Ectodermal cell (in vitro differentiated cells): ENCODE measurements at regions not wholly inside any gene's neighbourhood (a gene's known extent, or its start where the extent isn't known, plus 50 kb on each side); places are given as distances from the start of the nearest gene placed in this dataset.

ENCODE experiments used
- H3K27ac ChIP-seq: 2 replicates; pipeline ENCODE4 v1.7.0; 2013; ENCODE audit warnings: mild to moderate bottlenecking, low read depth, low read length; ENCODE audit not compliant: insufficient read depth, poor library complexity, severe bottlenecking
- H3K27me3 ChIP-seq: 2 replicates; pipeline ENCODE4 v1.7.0; 2013; ENCODE audit warnings: mild to moderate bottlenecking, low read length; ENCODE audit not compliant: insufficient read depth, control insufficient read depth, poor library complexity, severe bottlenecking
- H3K36me3 ChIP-seq: one replicate; pipeline ENCODE4 v1.7.0; 2013; ENCODE audit warnings: low read length; ENCODE audit not compliant: control insufficient read depth, insufficient read depth
- H3K4me1 ChIP-seq: one replicate; pipeline ENCODE4 v1.7.0; 2013; ENCODE audit warnings: low read length; ENCODE audit not compliant: control insufficient read depth, insufficient read depth
- H3K4me3 ChIP-seq: 2 replicates; pipeline ENCODE4 v1.7.0; 2013; ENCODE audit warnings: low read depth, low read length, control low read depth; ENCODE audit not compliant: insufficient read depth
- H3K9me3 ChIP-seq: 2 replicates; pipeline ENCODE4 v1.7.0; 2013; ENCODE audit warnings: mild to moderate bottlenecking, low read length, moderate library complexity; ENCODE audit not compliant: control insufficient read depth
- WGBS, 2 experiments: methylation state at CpG; one replicate each; pipeline ENCODE4 v1.1.7; 2013; ENCODE audit warnings: missing lambda C conversion rate in 2 of 2; 5-methylcytosine and 5-hydroxymethylcytosine counted together

- no peaks in the 10 kb centered on the region for H3K27me3 ChIP-seq
- WGBS, 2 experiments, result 91 to 92% methylated on average over 4 of the region's 4 CpGs
- no peaks in the 10 kb centered on the region for H3K4me1 ChIP-seq
- H3K9me3 ChIP-seq, result no peaks in the 10 kb centered on the region
- no peak overlapping the region for H3K27ac ChIP-seq
- no peak overlapping the region for H3K4me3 ChIP-seq
- H3K36me3 ChIP-seq, result no peaks in the 10 kb centered on the region
These were observed 274.3 kb upstream of the DMRT1 start for GRCh38 chr9:567128-567746.

GRCh38 chr9:567747-568305, 273.7 kb upstream of the DMRT1 start:
- Histone ChIP-seq H3K27me3 (no peaks in the 10 kb centered on the region), H3K4me3 (no peak overlapping the region), H3K4me1 (no peaks in the 10 kb centered on the region), H3K9me3 (no peaks in the 10 kb centered on the region), H3K36me3 (no peaks in the 10 kb centered on the region), H3K27ac (no peak overlapping the region)
- 93 to 94% methylated on average over 2 to 3 of the region's 3 CpGs for WGBS, 2 experiments

GRCh38 chr9:569296-569695, 272.2 kb upstream of the DMRT1 start:
- 79 to 81% methylated on average over 2 to 3 of the region's 3 CpGs for WGBS, 2 experiments
- no peak overlapping the region for H3K27ac ChIP-seq
- H3K27me3 ChIP-seq, result no peaks in the 10 kb centered on the region
- H3K36me3 ChIP-seq, result no peaks in the 10 kb centered on the region
- no peaks in the 10 kb centered on the region for H3K9me3 ChIP-seq
- H3K4me3 ChIP-seq, result no peak overlapping the region
- peaks cover 6% of the 10 kb centered on the region for H3K4me1 ChIP-seq

GRCh38 chr9:570187-570586, 271.3 kb upstream of the DMRT1 start:
- no peaks in the 10 kb centered on the region for H3K36me3 ChIP-seq
- WGBS, 2 experiments, result 92 to 93% methylated on average over 5 of the region's 5 CpGs
- no peak overlapping the region for H3K27ac ChIP-seq
- H3K27me3 ChIP-seq, result no peaks in the 10 kb centered on the region
- peaks cover 6% of the 10 kb centered on the region for H3K4me1 ChIP-seq
- H3K9me3 ChIP-seq, result no peaks in the 10 kb centered on the region
- H3K4me3 ChIP-seq, result no peak overlapping the region

GRCh38 chr9:571066-571465, 270.4 kb upstream of the DMRT1 start:
- Histone ChIP-seq H3K36me3 (no peaks in the 10 kb centered on the region), H3K9me3 (no peaks in the 10 kb centered on the region), H3K4me3 (no peak overlapping the region), H3K4me1 (peaks cover 6% of the 10 kb centered on the region), H3K27ac (no peak overlapping the region), H3K27me3 (no peaks in the 10 kb centered on the region)
- WGBS, 2 experiments, result 93 to 100% methylated on average over 2 of the region's 3 CpGs

GRCh38 chr9:571741-572140, 269.8 kb upstream of the DMRT1 start:
- Histone ChIP-seq H3K9me3 (no peaks in the 10 kb centered on the region), H3K27ac (no peak overlapping the region), H3K27me3 (no peaks in the 10 kb centered on the region), H3K4me3 (no peak overlapping the region), H3K4me1 (peaks cover 6% of the 10 kb centered on the region), H3K36me3 (no peaks in the 10 kb centered on the region)
- WGBS, 2 experiments, result 94 to 100% methylated on average over 2 of the region's 2 CpGs

- no peak overlapping the region for H3K27ac ChIP-seq
- peaks cover 6% of the 10 kb centered on the region for H3K4me1 ChIP-seq
- H3K9me3 ChIP-seq, result no peaks in the 10 kb centered on the region
- H3K27me3 ChIP-seq, result no peaks in the 10 kb centered on the region
- no peak overlapping the region for H3K4me3 ChIP-seq
- 85 to 88% methylated on average over 8 to 10 of the region's 10 CpGs for WGBS, 2 experiments
- H3K36me3 ChIP-seq, result no peaks in the 10 kb centered on the region
These were observed 267.6 kb upstream of the DMRT1 start for GRCh38 chr9:573691-574410.

- H3K27me3 ChIP-seq, result no peaks in the 10 kb centered on the region
- WGBS, 2 experiments, result 92 to 100% methylated on average over 1 of the region's 1 CpG
- H3K4me3 ChIP-seq, result no peak overlapping the region
- peaks cover 6% of the 10 kb centered on the region for H3K4me1 ChIP-seq
- H3K27ac ChIP-seq, result no peak overlapping the region
- H3K36me3 ChIP-seq, result no peaks in the 10 kb centered on the region
- H3K9me3 ChIP-seq, result no peaks in the 10 kb centered on the region
These were observed 266.4 kb upstream of the DMRT1 start for GRCh38 chr9:575139-575538.

- WGBS, 2 experiments, result 95 to 96% methylated on average over 39 of the region's 39 CpGs
- Histone ChIP-seq H3K36me3 (no peaks in the 10 kb centered on the region), H3K27ac (no peak overlapping the region), H3K4me1 (no peaks in the 10 kb centered on the region), H3K4me3 (no peak overlapping the region), H3K27me3 (no peaks in the 10 kb centered on the region), H3K9me3 (no peaks in the 10 kb centered on the region)
These were observed 260.7 kb upstream of the DMRT1 start for GRCh38 chr9:580652-581342.
